Ammon's horn (tissue), 1 donor: ENCODE measurements at regions not wholly inside any gene's neighbourhood (a gene's known extent, or its start where the extent isn't known, plus 50 kb on each side); places are given as distances from the start of the nearest gene placed in this dataset.
"Not testable (repeated sequence)": the region's sequence is repeated elsewhere in the genome, so short reads cannot be mapped to it uniquely, and the experiment has no call there.

ENCODE experiments used
- DNase-seq: peaks from one replicate; pipeline ENCODE4 v3.0.0-alpha.2; 2016; ENCODE audit warnings: low spot score

DNA sequence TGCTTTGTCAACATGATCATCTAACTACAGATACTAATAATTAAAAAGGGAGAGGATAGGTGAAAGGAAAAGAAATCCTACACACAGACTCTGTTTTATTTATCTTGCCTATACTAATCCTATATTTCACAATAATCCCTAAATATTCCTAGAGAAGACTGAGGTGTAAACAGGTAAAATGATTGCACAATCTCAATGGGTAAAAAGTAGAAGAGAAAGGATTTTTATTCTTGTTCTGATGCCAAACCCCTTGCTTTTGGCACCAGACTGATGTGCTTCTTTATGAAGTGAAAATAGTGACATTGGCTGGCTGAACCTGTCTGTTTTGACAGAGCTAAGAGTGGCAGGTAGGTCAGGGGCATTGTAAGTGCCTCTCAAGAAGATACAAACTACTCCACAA lies 101.9 kb upstream of the ZPLD1 start:
- DNase-seq: no peak

DNA sequence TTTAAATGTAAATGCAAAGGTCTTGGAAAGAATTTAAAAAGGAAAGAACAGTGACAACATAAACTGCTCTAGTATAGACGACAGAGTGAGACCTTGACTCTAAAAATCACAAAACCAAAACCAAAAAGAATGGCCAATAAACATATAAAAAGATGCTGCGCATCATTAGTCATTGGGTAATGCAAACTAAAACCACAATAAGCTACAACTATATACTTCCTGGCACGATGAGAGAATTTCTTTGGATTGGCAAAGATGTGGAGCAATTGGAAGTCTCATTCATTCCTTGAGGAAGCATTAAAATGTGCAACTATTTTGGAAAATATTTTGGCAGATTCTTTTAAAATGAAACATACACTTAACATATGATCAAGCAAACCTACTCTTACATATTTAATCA lies 98.7 kb upstream of the ZPLD1 start:
- no peak for DNase-seq

DNA sequence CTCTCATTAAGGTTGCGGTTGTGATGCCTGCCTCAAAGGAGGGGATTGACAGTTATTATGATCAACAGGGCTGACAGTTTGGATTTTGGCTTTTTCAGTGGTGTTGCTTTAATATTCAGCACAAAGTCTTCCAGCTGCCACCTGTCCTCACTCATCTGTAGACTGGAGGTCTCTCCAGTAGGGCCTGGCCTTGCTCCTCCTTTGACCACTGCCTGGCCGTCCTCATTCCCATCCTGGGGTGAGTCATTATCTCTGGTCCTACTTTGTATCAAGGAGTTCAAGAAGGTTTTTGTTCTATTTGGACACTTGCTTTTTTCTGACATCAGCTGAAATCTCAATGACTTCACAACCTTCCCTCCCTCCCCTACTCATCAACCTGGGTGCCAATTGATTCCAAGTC lies 95.1 kb upstream of the ZPLD1 start:
- no peak for DNase-seq

DNA sequence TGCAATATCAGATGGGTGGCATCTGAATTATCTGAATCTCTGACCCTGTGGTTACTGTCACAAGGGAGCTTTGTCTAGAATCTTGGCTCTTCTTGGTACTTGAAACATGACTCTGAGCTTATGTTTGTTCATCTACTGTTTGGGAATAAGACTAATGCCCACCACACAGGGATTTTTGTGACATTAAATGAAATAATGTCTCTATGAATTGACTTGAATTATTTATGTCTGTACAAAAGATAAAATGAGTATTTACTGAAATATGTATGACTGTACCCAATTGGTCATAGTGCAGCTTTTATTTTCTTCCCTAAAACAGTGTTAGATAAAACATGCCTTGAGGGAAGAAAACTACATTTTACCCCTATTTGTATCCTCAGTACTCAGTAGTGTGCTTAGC lies 87.9 kb upstream of the ZPLD1 start:
- DNase-seq: no peak

DNA sequence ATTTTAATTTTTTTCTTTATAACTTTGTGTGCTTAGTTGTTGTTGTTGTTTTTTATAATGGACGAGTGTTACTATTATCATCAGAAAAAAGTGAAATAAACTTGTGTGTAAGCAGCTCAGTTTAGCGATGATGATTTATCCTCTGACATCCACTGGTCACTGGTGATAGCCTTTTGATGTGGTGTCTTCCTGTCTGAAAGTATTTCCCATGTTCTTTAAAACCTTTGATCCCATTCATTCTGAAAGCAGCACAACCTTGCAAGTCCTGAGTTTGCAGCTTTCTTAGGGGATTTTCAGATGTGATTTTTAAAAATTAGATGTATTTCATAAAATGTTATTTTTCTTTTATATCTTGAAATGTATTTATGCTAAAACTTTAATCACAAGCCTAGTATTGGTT lies 85.9 kb upstream of the ZPLD1 start:
- DNase-seq: no peak

DNA sequence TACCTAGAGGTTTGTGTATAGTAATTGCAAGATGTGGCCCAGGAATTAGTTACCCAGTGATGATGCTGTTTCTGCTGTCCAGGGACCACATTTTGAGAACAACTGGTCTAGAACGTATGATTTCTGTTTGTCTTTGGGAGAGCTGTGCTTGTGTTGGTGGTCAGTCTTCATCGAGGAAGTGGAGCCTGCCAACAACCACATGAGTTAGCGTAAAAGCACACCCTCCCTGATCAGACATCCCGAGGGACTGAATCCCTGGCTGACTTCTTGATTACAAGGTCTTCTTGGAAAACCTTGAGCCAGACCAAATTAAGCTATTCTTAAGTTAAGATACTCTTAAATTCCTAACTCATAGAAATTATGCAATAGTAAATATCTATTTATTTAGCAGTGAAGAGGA lies 81.7 kb upstream of the ZPLD1 start:
- DNase-seq: no peak

DNA sequence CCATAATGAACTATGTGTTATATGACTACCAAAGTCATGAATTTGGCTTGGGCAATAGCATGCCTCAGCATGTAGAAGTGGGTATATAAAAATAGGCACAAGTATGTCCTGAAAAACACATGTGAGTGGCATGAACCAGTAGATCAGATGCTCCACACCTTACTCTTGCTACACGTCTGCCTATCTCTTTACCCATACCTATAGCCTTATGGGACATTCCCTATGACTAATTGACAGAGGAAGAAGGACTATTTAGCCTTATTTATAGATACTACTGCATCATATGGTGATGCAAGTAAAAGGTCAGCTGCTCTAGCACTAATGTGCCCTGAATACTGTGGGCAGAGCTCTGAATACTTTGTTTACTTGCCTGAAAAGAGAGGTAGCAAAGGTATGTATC lies 81.0 kb upstream of the ZPLD1 start:
- DNase-seq: no peak

DNA sequence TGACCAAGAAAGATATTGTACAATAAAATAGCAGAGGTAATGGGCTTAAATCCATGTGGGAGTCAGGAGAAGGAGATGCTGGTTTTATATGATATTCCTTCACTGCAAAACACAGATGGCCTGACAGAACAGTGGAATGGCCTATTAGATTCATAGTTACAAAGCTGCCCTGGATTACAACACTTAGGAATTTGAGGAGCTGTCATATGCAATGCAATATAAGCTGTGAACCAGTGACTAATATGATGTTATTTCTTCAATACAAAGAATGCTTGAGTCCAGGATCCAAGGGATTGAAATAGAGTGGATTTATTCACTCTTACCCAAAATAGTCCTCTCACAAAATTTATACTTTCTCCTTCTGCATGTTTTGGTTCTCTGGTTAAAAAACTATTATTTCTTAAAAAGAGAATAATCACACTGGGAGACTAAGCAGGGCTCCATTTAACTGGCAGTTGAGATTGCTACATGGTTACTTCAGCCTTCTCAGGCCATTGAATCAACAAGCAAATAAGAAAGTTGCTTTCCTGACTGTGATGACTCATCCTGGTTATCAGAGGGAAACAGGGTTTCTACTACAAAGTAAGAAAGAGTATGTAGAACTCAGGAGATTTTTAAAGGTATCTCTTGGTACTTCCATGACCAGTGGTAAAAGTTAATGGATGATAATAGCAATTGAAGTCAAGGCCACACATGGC lies 79.8 kb upstream of the ZPLD1 start:
- no peak for DNase-seq

DNA sequence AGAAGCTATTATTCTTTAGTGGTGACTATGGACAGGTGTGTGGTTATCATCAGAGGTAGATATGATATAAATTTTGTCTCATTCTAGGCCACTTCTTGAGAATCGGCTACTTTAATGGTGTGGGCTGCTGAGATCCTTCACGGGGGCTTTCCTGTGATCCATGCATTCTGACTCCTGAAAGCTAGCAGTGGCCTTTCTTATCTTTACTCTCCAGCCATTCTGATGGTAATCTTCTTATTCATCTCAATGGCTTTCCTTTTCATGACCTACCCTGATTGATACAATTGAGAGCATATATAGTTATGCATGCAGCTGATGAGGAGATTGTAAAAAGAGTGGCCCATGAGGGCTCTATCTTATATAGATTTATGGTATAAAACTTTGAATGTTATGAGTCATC lies 78.3 kb upstream of the ZPLD1 start:
- DNase-seq: no peak

DNA sequence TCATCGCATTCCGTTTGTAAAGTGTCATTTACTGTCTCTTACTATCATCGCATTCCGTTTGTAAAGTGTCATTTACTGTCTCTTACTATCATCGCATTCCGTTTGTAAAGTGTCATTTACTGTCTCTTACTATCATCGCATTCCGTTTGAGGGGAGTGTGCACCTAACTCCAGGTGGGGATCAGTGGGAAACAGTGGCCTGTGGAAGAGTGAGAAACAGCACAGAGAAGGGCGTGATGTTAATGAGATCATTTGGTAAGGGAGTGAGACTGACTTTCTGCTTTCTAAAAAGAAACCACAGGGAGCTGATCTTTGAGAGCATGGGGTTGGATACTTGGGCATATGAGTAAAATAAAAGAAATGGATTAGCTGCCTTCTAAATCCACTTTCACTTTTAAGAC lies 77.5 kb upstream of the ZPLD1 start:
- not testable (repeated sequence) for DNase-seq

DNA sequence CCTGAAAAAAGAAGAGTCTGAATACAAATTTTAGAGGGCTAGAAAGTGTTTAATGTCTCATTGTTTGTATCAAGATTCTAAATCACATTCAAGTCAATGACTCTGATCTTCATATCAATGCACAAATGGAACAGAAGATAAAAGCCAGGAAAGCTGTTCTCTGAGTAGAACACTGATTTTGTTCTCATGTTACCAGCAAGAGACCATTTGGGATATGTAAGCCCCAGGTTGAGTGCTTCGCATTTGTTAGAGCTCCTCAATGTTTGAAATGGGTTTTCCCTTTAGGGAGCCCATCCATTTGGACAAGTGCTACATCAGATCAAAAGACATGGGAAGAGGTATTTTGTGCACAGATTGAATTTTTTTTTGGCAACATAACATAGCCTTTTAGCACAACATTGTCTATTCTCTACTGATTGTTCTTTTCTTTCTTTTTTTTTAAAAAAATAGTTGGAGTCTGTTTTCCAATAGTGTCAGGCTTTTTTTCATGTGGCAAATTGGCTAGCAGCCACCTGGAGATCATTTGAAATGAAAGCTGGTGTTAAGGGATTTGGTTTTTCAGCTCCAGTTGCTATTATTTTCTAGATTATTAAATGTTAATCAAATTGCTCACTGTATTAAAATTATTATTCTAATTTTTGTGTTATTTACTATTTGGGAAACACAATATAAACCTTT lies 74.5 kb upstream of the ZPLD1 start:
- DNase-seq: no peak

DNA sequence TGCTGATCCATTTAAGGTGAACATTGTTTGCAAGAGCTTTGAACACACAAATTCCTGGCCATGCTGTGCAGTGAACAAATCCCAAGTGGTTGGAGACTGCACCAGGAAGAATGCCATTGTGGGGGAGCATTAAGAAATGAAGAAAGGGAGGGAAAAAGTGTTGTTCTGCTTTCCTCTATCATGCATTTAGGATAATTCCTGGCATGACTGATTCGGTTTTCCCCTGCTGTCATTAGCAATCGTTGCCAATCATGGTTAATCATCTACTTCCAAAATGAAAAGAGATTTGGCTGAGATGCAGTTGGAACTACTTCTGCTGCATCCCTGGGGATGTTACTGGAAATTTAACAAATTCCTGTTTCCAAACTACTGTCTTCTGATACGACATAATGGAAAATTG lies 73.7 kb upstream of the ZPLD1 start:
- peak; percentile 5 for DNase-seq

DNA sequence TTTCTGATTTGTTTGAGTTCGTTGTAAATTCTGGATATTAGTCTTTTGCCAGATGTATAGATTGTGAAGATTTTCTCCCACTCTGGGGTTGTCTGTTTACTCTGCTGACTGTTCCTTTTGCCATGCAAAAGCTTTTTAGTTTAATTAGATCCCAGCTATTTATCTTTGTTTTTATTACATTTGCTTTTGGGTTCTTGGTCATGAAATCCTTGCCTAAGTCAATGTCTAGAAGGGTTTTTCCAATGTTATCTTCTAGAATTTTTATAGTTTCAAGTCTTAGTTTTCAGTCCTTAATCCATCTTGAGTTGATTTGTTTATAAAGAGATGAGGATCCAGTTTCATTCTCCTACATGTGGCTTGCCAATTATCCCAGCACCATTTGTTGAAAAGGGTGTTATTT lies 68.7 kb upstream of the ZPLD1 start:
- DNase-seq: not testable (repeated sequence)

DNA sequence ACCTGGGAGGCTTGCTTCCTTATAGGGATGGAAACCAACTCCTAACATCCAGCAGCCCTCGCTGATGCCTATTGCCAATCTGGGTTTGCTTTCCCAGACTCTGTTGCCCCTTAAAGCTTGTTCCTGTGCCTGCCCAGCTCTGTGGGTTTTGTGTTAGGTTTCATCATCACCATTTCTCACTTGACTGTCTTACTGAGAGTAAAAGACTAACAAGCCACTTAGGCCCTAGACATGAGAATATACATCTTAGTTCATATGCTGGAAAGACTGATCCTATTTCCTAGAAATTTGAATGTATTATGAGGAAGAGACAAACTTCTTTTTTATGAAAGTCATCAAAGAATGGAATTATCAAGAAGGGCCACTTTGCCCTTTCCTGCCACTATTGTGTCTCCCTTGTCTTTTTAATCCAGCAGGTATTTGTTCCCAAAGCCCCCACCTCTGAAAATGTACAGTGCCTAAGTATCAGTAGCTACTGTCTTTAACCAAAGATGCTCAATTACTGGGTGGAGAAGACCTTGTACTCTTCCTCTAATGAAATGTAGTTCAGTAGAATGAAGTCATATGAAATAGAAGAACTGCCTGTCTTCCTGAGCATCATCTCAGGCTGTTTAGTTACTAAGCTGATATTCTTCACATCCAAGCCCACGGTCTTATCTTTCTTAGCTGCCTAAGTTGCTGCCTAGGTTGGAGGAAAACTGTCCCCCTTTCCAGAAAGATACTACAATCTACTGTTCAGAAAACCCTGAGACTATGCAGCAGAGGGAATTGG lies 59.8 kb upstream of the ZPLD1 start:
- no peak for DNase-seq

DNA sequence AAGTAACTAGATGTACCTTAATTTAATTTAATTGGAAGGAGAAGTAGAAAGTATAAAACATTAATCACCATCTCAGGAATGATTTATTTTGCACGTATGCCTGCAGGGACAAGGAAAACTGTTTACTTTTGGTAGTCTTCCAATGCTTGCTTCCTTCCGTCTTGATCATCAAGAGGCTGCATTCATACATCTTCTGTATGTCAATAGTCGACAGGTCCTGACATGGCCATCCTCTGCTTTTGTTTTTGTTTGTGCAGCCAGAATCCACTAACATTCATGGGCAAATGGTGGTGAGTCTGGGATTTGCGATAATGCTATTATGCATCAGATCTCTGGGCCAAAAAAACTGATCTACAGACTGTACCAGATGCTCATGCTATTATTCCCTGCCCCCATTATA lies 56.6 kb upstream of the ZPLD1 start:
- no peak for DNase-seq

DNA sequence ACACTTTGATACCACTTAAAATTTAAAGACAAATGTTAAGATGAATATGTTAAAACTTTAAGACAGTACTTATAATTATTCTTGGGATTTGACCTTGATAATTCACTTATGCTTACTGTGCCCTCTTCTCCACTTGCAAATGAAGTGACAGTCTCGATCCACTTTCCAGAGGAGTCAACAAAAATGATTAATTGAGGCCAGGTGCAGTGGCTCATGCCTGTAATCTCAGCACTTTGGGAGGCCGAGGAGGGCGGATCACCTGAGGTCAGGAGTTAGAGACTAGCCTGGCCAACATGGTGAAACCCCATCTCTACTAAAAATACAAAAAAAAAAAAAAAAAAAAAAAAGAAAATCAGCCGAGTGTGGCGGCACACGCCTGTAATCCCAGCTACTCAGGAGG lies 52.6 kb upstream of the ZPLD1 start:
- DNase-seq: not testable (repeated sequence)
